ENCODE measurements at regions not wholly inside any gene's neighbourhood (a gene's known extent, or its start where the extent isn't known, plus 50 kb on each side); places are given as distances from the start of the nearest gene placed in this dataset.

DNA sequence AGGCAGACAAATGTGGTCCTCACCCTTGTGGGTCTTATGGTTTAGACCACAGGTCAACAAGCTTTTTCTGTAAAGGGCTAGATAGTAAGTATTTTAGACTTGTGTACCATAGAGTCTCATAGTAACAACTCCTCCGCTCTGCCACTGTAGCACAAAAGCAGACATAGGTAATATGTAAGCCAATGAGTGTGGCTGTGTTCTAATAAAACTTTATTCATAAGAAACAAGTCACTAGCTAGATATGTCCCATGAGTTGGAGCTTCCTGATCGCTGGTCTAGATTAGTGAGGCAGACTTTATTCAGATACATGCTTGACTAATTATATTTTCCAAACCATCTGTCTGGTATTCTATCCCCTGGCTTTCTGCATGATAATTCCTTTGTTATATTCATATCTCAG is 196.4 kb upstream of the TSHZ2 start:
- TF ChIP-seq POLR2A (IDR thresholded peaks at IDR 0.05) (no peak), POLR2AphosphoS5 (IDR thresholded peaks at IDR 0.05) (no peak)
- TF ChIP-seq, protein P1, sequence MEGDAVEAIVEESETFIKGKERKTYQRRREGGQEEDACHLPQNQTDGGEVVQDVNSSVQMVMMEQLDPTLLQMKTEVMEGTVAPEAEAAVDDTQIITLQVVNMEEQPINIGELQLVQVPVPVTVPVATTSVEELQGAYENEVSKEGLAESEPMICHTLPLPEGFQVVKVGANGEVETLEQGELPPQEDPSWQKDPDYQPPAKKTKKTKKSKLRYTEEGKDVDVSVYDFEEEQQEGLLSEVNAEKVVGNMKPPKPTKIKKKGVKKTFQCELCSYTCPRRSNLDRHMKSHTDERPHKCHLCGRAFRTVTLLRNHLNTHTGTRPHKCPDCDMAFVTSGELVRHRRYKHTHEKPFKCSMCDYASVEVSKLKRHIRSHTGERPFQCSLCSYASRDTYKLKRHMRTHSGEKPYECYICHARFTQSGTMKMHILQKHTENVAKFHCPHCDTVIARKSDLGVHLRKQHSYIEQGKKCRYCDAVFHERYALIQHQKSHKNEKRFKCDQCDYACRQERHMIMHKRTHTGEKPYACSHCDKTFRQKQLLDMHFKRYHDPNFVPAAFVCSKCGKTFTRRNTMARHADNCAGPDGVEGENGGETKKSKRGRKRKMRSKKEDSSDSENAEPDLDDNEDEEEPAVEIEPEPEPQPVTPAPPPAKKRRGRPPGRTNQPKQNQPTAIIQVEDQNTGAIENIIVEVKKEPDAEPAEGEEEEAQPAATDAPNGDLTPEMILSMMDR (IDR thresholded peaks at IDR 0.05 in 8 of 11, conservative IDR thresholded peaks at IDR 0.05 in 3 of 11): no peak

All from spleen (tissue), 7 donors.